Panc1 (cell line): ENCODE measurements at regions not wholly inside any gene's neighbourhood (a gene's known extent, or its start where the extent isn't known, plus 50 kb on each side); places are given as distances from the start of the nearest gene placed in this dataset.

Source experiments
- ATAC-seq: fragments of 200-7000 bp; cut with Tn5 transposase; 2 replicates; pipeline ENCODE4 v1.9.1; 2020; ENCODE audit warnings: mild to moderate bottlenecking, moderate library complexity
- BruUV-seq: library from RNA; stranded (reverse); fragments of 400-500 nt; replicated peaks from 2 replicates; lab custom pipeline; 2021; lab: Mats Ljungman, UMichigan
- CTCF ChIA-PET: fragments of 300-600 bp; sonication (Branson Sonifier 250); formaldehyde crosslinking; loops from one replicate; lab custom pipeline; 2022; ENCODE audit warnings: antibody characterized with exemption; lab: Charles Lee
- POLR2A ChIA-PET: fragments of 300-600 bp; sonication (Branson Sonifier 250); formaldehyde crosslinking; loops from one replicate; lab custom pipeline; 2022; ENCODE audit warnings: antibody characterized with exemption; lab: Charles Lee
- DNase-seq: peaks from one replicate; pipeline ENCODE4 v3.0.0-alpha.2; 2010; ENCODE audit warnings: low read depth, low spot score
- H3K27ac ChIP-seq: 2 replicates; pipeline ENCODE4 v1.5.1; 2011; ENCODE audit warnings: mild to moderate bottlenecking, low read length, inconsistent platforms
- H3K27me3 ChIP-seq: fragments of 200-500 bp; sonication (Bioruptor generic); 2 replicates; pipeline ENCODE4 v1.6.0; 2014; ENCODE audit warnings: low read length, inconsistent platforms; ENCODE audit not compliant: control insufficient read depth, insufficient read depth
- H3K36me3 ChIP-seq: fragments of 200-500 bp; sonication (Bioruptor generic); 2 replicates; pipeline ENCODE4 v1.5.1; 2014; ENCODE audit warnings: inconsistent platforms, mild to moderate bottlenecking, low read length, moderate library complexity; ENCODE audit not compliant: control insufficient read depth, insufficient read depth
- H3K4me1 ChIP-seq: 2 replicates; pipeline ENCODE4 v1.5.1; 2011; ENCODE audit warnings: inconsistent platforms, mild to moderate bottlenecking, low read length, moderate library complexity; ENCODE audit not compliant: control insufficient read depth, insufficient read depth
- H3K4me3 ChIP-seq, 2 experiments: 2 replicates each; pipeline ENCODE4 v1.5.1; 2011 to 2012; ENCODE audit warnings: low read depth in 2 of 2, low read length in 2 of 2, mild to moderate bottlenecking in 2 of 2, inconsistent platforms in 1 of 2, moderate library complexity in 1 of 2
- H3K9me3 ChIP-seq: fragments of 200-500 bp; sonication (Bioruptor generic); 2 replicates; pipeline ENCODE4 v1.5.1; 2014; ENCODE audit warnings: low read depth, mild to moderate bottlenecking, inconsistent platforms, low read length, moderate library complexity; ENCODE audit not compliant: control insufficient read depth, insufficient read depth
- POLR2AphosphoS5 ChIP-seq: IDR thresholded peaks from 2 replicates; pipeline ENCODE4 v1.6.1; 2012; ENCODE audit warnings: mild to moderate bottlenecking, low read depth, low read length, moderate library complexity
- SIN3A ChIP-seq: IDR thresholded peaks from 2 replicates; pipeline ENCODE4 v1.6.1; 2012; ENCODE audit warnings: low read depth, mild to moderate bottlenecking, low read length, moderate library complexity, borderline replicate concordance; ENCODE audit not compliant: insufficient read depth
- TCF7L2 ChIP-seq: IDR thresholded peaks from 2 replicates; pipeline ENCODE4 v1.6.1; 2011; ENCODE audit warnings: mild to moderate bottlenecking, low read depth, low read length, inconsistent platforms
- in situ Hi-C: cut with HindIII; loops from 2 replicates; pipeline ENCODE4 v1.10.0; 2016; ENCODE audit warnings: low sequenced_read_pairs, low pct_unique_long_range_greater_than_20kb
- intact Hi-C: fragments of 100-400 bp; cut with micrococcal nuclease; formaldehyde crosslinking; loops from one replicate; pipeline ENCODE4 v1.10.0; 2022; ENCODE audit not compliant: unreplicated experiment
- TF ChIP-seq, protein P1 (sequence below): fragments of 450-650 bp; IDR thresholded peaks from 2 replicates; pipeline ENCODE4 v1.5.1; 2017; ENCODE audit warnings: mild to moderate bottlenecking
- TF ChIP-seq, protein P2 (sequence below), 2 experiments: IDR thresholded peaks; 2 replicates each; pipeline ENCODE4 v1.6.1; 2011 to 2012; ENCODE audit warnings: low read depth in 2 of 2, control low read depth in 1 of 2, low read length in 1 of 2, mild to moderate bottlenecking in 1 of 2, moderate library complexity in 1 of 2; ENCODE audit not compliant: insufficient read depth in 1 of 2

DNA sequence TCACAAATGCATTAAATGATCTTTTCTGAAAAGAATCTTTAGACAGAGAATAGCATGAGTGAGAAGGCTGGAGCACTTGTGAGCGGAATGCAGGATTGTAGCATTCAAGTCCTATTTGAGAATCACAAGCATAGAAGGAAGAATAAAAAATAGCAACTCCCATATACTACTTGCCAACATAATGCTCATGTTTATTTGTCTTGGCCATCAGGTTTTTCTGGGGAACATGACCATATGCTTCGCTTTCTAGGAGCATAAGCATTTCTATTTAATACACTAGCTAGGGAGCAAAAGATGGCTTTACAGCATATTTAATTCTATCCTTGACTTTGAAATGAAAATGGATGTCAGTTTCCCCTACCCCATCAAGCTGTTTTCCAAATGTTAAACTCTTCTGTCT, 170.3 kb upstream of the MITF start:
- CTCF ChIA-PET = no interaction called here
- POLR2A ChIA-PET = no interaction called here
- no peaks in the 10 kb centered on the region for H3K4me1 ChIP-seq
- ATAC-seq (no peak), DNase-seq (no peak)
- no peak overlapping the region for H3K4me3 ChIP-seq
- no peaks in the 10 kb centered on the region for H3K9me3 ChIP-seq
- in situ Hi-C loops = no loop called here
- H3K27me3 ChIP-seq = no peaks in the 10 kb centered on the region
- TF ChIP-seq, protein P1, sequence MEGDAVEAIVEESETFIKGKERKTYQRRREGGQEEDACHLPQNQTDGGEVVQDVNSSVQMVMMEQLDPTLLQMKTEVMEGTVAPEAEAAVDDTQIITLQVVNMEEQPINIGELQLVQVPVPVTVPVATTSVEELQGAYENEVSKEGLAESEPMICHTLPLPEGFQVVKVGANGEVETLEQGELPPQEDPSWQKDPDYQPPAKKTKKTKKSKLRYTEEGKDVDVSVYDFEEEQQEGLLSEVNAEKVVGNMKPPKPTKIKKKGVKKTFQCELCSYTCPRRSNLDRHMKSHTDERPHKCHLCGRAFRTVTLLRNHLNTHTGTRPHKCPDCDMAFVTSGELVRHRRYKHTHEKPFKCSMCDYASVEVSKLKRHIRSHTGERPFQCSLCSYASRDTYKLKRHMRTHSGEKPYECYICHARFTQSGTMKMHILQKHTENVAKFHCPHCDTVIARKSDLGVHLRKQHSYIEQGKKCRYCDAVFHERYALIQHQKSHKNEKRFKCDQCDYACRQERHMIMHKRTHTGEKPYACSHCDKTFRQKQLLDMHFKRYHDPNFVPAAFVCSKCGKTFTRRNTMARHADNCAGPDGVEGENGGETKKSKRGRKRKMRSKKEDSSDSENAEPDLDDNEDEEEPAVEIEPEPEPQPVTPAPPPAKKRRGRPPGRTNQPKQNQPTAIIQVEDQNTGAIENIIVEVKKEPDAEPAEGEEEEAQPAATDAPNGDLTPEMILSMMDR = no peak
- TF ChIP-seq SIN3A (no peak), TCF7L2 (no peak), POLR2AphosphoS5 (no peak)
- TF ChIP-seq, protein P2, sequence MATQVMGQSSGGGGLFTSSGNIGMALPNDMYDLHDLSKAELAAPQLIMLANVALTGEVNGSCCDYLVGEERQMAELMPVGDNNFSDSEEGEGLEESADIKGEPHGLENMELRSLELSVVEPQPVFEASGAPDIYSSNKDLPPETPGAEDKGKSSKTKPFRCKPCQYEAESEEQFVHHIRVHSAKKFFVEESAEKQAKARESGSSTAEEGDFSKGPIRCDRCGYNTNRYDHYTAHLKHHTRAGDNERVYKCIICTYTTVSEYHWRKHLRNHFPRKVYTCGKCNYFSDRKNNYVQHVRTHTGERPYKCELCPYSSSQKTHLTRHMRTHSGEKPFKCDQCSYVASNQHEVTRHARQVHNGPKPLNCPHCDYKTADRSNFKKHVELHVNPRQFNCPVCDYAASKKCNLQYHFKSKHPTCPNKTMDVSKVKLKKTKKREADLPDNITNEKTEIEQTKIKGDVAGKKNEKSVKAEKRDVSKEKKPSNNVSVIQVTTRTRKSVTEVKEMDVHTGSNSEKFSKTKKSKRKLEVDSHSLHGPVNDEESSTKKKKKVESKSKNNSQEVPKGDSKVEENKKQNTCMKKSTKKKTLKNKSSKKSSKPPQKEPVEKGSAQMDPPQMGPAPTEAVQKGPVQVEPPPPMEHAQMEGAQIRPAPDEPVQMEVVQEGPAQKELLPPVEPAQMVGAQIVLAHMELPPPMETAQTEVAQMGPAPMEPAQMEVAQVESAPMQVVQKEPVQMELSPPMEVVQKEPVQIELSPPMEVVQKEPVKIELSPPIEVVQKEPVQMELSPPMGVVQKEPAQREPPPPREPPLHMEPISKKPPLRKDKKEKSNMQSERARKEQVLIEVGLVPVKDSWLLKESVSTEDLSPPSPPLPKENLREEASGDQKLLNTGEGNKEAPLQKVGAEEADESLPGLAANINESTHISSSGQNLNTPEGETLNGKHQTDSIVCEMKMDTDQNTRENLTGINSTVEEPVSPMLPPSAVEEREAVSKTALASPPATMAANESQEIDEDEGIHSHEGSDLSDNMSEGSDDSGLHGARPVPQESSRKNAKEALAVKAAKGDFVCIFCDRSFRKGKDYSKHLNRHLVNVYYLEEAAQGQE (IDR thresholded peaks at IDR 0.05; ENCODE audit: insufficient read depth in 1 of 2, low read depth in 2 of 2, low read length in 1 of 2) = no peak
- intact Hi-C loops = no loop called here
- no peaks in the 10 kb centered on the region for H3K36me3 ChIP-seq
- H3K27ac ChIP-seq = no peak overlapping the region
- no TSS peak for BruUV-seq

DNA sequence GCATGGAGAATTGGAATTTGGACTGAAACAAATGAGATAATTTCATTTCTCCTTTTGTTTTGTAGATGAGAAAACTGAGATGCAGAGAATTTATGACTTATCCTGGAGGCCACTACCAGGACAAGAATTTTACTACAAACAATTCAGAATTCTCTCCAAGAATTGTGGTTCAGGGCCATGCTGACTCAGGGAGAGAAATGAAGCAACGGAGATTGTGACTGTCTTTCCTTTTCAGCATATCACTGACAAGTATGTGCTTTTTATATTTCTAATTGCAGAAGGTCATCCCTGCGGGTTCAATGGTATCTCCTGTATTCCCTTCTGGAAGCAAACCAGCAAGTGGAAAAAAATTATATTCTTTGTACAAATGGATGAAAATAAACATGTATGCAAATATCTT, 170.8 kb upstream of the MITF start:
- Histone ChIP-seq H3K27ac (no peak overlapping the region), H3K27me3 (no peaks in the 10 kb centered on the region), H3K36me3 (no peaks in the 10 kb centered on the region), H3K4me1 (no peaks in the 10 kb centered on the region), H3K4me3 (no peak overlapping the region), H3K9me3 (no peaks in the 10 kb centered on the region)
- no peak for DNase-seq
- intact Hi-C loops (no loop called here), in situ Hi-C loops (no loop called here)
- ChIA-PET CTCF (no interaction called here), POLR2A (no interaction called here)
- TF ChIP-seq TCF7L2 = no peak
- TF ChIP-seq, protein P1 = no peak
- TF ChIP-seq SIN3A = no peak
- TF ChIP-seq, protein P2 (IDR thresholded peaks at IDR 0.05; ENCODE audit: insufficient read depth in 1 of 2, low read depth in 2 of 2, low read length in 1 of 2) = no peak
- no peak for TF ChIP-seq POLR2AphosphoS5
- no peak for ATAC-seq
- BruUV-seq = no TSS peak
